Stimulated activated CD4-positive, alpha-beta T cell treated with anti-CD3 and anti-CD28 coated beads, TNF-alpha, amount 100 ng/mL, for 24 hours (primary cell): ENCODE measurements at regions not wholly inside any gene's neighbourhood (a gene's known extent, or its start where the extent isn't known, plus 50 kb on each side); places are given as distances from the start of the nearest gene placed in this dataset.
"Not testable (repeated sequence)": the region's sequence is repeated elsewhere in the genome, so short reads cannot be mapped to it uniquely, and the experiment has no call there.

Source experiments
- DNase-seq, 3 experiments: peaks; one replicate each; pipeline ENCODE4 v3.0.0-alpha.2; 2020; ENCODE audit warnings: low read depth in 3 of 3

- no peak for DNase-seq
These were observed 974.9 kb downstream of the RPA4 start for GRCh38 chrX:97858592-97858991.

GRCh38 chrX:97860226-97860625, 976.5 kb downstream of the RPA4 start:
- no peak for DNase-seq

GRCh38 chrX:97863261-97863660, 979.6 kb downstream of the RPA4 start:
- no peak for DNase-seq

GRCh38 chrX:97867266-97867665, 983.6 kb downstream of the RPA4 start:
- no peak for DNase-seq

GRCh38 chrX:97876697-97877407, 993.1 kb downstream of the RPA4 start:
- no peak for DNase-seq

- no peak for DNase-seq
These were observed 998.6 kb downstream of the RPA4 start for GRCh38 chrX:97882306-97882705.

- DNase-seq: no peak
These were observed 1012.0 kb downstream of the RPA4 start for GRCh38 chrX:97895751-97896150.

GRCh38 chrX:97897998-97898397, 1014.3 kb downstream of the RPA4 start:
- no peak for DNase-seq

GRCh38 chrX:97898798-97899197, 1015.1 kb downstream of the RPA4 start:
- DNase-seq: no peak

- DNase-seq: no peak
These were observed 1024.1 kb downstream of the RPA4 start for GRCh38 chrX:97907791-97908190.

- no peak for DNase-seq
These were observed 1025.5 kb downstream of the RPA4 start for GRCh38 chrX:97909245-97909644.

- not testable (repeated sequence) for DNase-seq
These were observed 1031.7 kb downstream of the RPA4 start for GRCh38 chrX:97915390-97915789.

GRCh38 chrX:97921223-97921622, 1037.5 kb downstream of the RPA4 start:
- DNase-seq: not testable (repeated sequence)

- DNase-seq: no peak
These were observed 1047.9 kb downstream of the RPA4 start for GRCh38 chrX:97931586-97931985.

GRCh38 chrX:97936296-97936695, 1052.6 kb downstream of the RPA4 start:
- no peak for DNase-seq

GRCh38 chrX:97938706-97939105, 1055.0 kb downstream of the RPA4 start:
- no peak for DNase-seq

GRCh38 chrX:97968376-97969163, 1084.9 kb downstream of the RPA4 start:
- DNase-seq: no peak

GRCh38 chrX:97984641-97985040, 1100.9 kb downstream of the RPA4 start:
- DNase-seq: no peak

GRCh38 chrX:97985096-97985495, 1101.4 kb downstream of the RPA4 start:
- no peak for DNase-seq

- DNase-seq: no peak
These were observed 1104.3 kb downstream of the RPA4 start for GRCh38 chrX:97987979-97988378.

GRCh38 chrX:97995834-97996233, 1112.1 kb downstream of the RPA4 start:
- no peak for DNase-seq

GRCh38 chrX:98028691-98029090, 1145.0 kb downstream of the RPA4 start:
- DNase-seq: no peak

GRCh38 chrX:98029861-98030260, 1146.2 kb downstream of the RPA4 start:
- no peak for DNase-seq
